ENCODE measurements at regions not wholly inside any gene's neighbourhood (a gene's known extent, or its start where the extent isn't known, plus 50 kb on each side); places are given as distances from the start of the nearest gene placed in this dataset.

DNA sequence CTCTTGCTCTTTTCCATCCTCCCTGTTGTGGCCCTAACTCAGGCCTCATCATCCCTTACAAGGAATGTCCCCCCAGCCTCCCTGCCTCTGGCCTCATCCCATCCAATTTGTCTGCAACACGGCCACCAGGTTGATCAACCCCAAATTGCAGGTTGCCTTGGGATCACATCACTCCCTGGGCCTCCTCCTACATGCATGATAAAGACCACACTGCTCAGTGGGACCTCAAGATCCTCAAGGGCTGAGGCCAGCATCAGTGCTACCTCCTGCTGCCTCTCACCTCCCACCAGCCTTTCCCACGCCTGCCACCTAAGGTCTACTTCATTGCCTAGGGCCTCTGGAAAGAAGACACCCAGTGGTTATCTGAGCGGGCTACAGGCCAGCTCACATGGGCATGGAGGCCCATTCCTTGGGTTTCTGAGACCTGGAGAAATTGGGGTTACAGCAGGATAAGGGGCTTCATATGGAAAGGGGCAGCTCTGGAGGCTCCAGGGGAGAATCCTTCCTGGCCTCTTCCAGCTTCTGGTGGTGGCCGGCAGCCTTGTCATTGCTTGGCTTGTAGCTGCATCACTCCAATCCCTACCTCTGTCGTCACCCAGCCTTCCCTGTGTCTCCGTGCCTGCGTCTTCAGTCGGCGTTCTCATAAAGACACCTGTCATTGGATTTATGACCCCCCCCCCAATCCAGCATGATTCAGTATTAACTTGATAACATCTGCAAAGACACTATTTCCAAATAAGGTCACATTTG, 60.5 kb downstream of the KLHDC7A start:
- no peak overlapping the region for H3K4me3 Mint-ChIP-seq
- peaks cover 0 to 8% (median 5%) of the 10 kb centered on the region in 3 donors for H3K9me3 Mint-ChIP-seq
- ATAC-seq (replicated peaks in 1 of 4) (no peak), DNase-seq (peak in 1 of 35 experiments; percentile 8)
- ChIA-PET POLR2A (no interaction called here), CTCF (no interaction called here)
- WGBS (ENCODE audit: insufficient coverage): 70% methylated on average over 7 of the region's 9 CpGs
- Histone ChIP-seq H3K4me1 (ENCODE audit: control insufficient read depth in 1 of 2, extremely low read depth in 1 of 2, insufficient read depth in 2 of 2, low read length in 2 of 2) (no peaks in the 10 kb centered on the region), H3K4me3 (ENCODE audit: control insufficient read depth in 1 of 2, extremely low read depth in 1 of 2, low read length in 1 of 2) (no peak overlapping the region), H3K36me3 (ENCODE audit: control insufficient read depth in 2 of 2, extremely low read depth in 1 of 2, insufficient read depth in 1 of 2, low read length in 1 of 2) (no peaks in the 10 kb centered on the region), H3K9me3 (no peaks in the 10 kb centered on the region), H3K27ac (ENCODE audit: low read length) (no peak overlapping the region), H3K27me3 (replicated peaks in 1 of 2; ENCODE audit: control insufficient read depth in 2 of 2, extremely low read depth in 1 of 2, insufficient read depth in 2 of 2, low read length in 1 of 2) (peaks cover 0 to 57% of the 10 kb centered on the region in 2 experiments)
- no peaks in the 10 kb centered on the region for H3K36me3 Mint-ChIP-seq
- H3K27me3 Mint-ChIP-seq: peaks cover 50 to 73% of the 10 kb centered on the region in 2 donors
- H3K4me1 Mint-ChIP-seq: no peaks in the 10 kb centered on the region
- no peak overlapping the region for H3K27ac Mint-ChIP-seq

GRCh38 chr1:18542351-18542750, 61.6 kb downstream of the KLHDC7A start:
- no peak for ATAC-seq (replicated peaks in 1 of 4)
- peaks cover 54 to 73% of the 10 kb centered on the region in 2 donors for H3K27me3 Mint-ChIP-seq

DNA sequence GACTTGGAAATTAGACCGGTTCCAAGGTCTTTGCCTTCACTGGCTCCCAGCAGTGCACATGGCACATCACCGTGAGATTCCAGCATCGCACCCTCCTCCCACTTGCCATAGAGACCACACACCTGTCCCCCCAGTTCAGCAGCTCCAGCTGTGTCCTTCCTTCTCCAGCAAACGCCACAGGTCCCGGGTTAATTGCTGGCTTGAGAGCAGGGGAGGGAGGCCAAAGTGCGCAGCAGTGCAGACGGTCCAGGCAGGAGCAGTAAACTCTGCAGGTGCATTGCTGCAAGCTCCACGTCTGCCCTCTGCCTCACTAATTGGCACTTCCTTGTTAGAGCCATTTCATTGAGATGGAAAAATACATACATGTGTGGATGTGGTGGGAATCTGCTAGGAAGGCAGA, 65.3 kb downstream of the KLHDC7A start:
- ATAC-seq (replicated peaks in 1 of 4) (no peak), DNase-seq (no peak)
- Mint-ChIP-seq H3K27me3 (peaks cover 47 to 66% of the 10 kb centered on the region in 2 donors), H3K4me1 (no peaks in the 10 kb centered on the region), H3K9me3 (peaks cover 0 to 8% (median 5%) of the 10 kb centered on the region in 3 donors), H3K27ac (no peak overlapping the region), H3K4me3 (no peak overlapping the region), H3K36me3 (no peaks in the 10 kb centered on the region)
- peaks cover 0 to 57% of the 10 kb centered on the region in 2 experiments for H3K27me3 ChIP-seq (replicated peaks in 1 of 2; ENCODE audit: control insufficient read depth in 2 of 2, extremely low read depth in 1 of 2, insufficient read depth in 2 of 2, low read length in 1 of 2)
- WGBS (ENCODE audit: insufficient coverage): 39% methylated on average over 6 of the region's 8 CpGs
- H3K4me1 ChIP-seq (ENCODE audit: control insufficient read depth in 1 of 2, extremely low read depth in 1 of 2, insufficient read depth in 2 of 2, low read length in 2 of 2): no peaks in the 10 kb centered on the region
- H3K4me3 ChIP-seq (ENCODE audit: control insufficient read depth in 1 of 2, extremely low read depth in 1 of 2, low read length in 1 of 2): no peak overlapping the region
- H3K36me3 ChIP-seq (ENCODE audit: control insufficient read depth in 2 of 2, extremely low read depth in 1 of 2, insufficient read depth in 1 of 2, low read length in 1 of 2): no peaks in the 10 kb centered on the region
- POLR2A ChIA-PET: no interaction called here
- H3K27ac ChIP-seq (ENCODE audit: low read length): no peak overlapping the region
- CTCF ChIA-PET: no interaction called here
- H3K9me3 ChIP-seq: no peaks in the 10 kb centered on the region

More at GRCh38 chr1:18542351-18542750, 61.6 kb downstream of the KLHDC7A start:
- Histone ChIP-seq H3K4me1 (ENCODE audit: control insufficient read depth in 1 of 2, extremely low read depth in 1 of 2, insufficient read depth in 2 of 2, low read length in 2 of 2) (no peaks in the 10 kb centered on the region), H3K27me3 (replicated peaks in 1 of 2; ENCODE audit: control insufficient read depth in 2 of 2, extremely low read depth in 1 of 2, insufficient read depth in 2 of 2, low read length in 1 of 2) (peaks cover 0 to 50% of the 10 kb centered on the region in 2 experiments), H3K27ac (ENCODE audit: low read length) (no peak overlapping the region), H3K9me3 (no peaks in the 10 kb centered on the region), H3K36me3 (ENCODE audit: control insufficient read depth in 2 of 2, extremely low read depth in 1 of 2, insufficient read depth in 1 of 2, low read length in 1 of 2) (no peaks in the 10 kb centered on the region), H3K4me3 (ENCODE audit: control insufficient read depth in 1 of 2, extremely low read depth in 1 of 2, low read length in 1 of 2) (no peak overlapping the region)
- ChIA-PET POLR2A (no interaction called here), CTCF (no interaction called here)
- no peak for DNase-seq
- no peak overlapping the region for H3K4me3 Mint-ChIP-seq
- H3K27ac Mint-ChIP-seq: no peak overlapping the region
- peaks cover 0 to 8% (median 5%) of the 10 kb centered on the region in 3 donors for H3K9me3 Mint-ChIP-seq
- H3K36me3 Mint-ChIP-seq: no peaks in the 10 kb centered on the region
- no peaks in the 10 kb centered on the region for H3K4me1 Mint-ChIP-seq
- 6% methylated on average over 2 of the region's 8 CpGs for WGBS (ENCODE audit: insufficient coverage)

DNA sequence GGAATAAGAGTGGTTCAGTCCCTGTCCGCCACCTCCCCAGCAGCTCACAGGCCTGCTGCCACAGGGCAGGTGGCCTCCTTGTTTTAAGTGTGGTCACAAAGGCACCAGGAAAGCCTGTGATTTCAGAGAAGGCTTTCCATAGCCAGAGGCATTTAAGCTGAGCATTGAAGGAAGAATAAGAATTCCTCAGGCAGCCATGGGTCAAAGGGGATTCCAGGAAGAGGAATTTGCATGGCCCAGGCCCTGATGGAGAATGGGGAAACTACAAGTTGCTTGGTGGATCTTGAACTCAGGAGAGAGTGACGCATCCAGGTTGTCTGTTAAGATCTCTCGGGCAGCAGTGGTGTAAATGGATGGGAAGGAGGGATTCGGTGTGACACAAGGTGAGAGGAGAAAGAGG, 66.7 kb downstream of the KLHDC7A start:
- WGBS (ENCODE audit: insufficient coverage): 48% methylated on average over 3 of the region's 4 CpGs
- no peaks in the 10 kb centered on the region for H3K4me1 Mint-ChIP-seq

GRCh38 chr1:18548643-18549042, 67.9 kb downstream of the KLHDC7A start:
- Histone ChIP-seq H3K9me3 (no peaks in the 10 kb centered on the region), H3K27ac (ENCODE audit: low read length) (no peak overlapping the region), H3K4me3 (ENCODE audit: control insufficient read depth in 1 of 2, extremely low read depth in 1 of 2, low read length in 1 of 2) (no peak overlapping the region), H3K27me3 (replicated peaks in 1 of 2; ENCODE audit: control insufficient read depth in 2 of 2, extremely low read depth in 1 of 2, insufficient read depth in 2 of 2, low read length in 1 of 2) (peaks cover 0 to 49% of the 10 kb centered on the region in 2 experiments), H3K36me3 (ENCODE audit: control insufficient read depth in 2 of 2, extremely low read depth in 1 of 2, insufficient read depth in 1 of 2, low read length in 1 of 2) (no peaks in the 10 kb centered on the region), H3K4me1 (ENCODE audit: control insufficient read depth in 1 of 2, extremely low read depth in 1 of 2, insufficient read depth in 2 of 2, low read length in 2 of 2) (no peaks in the 10 kb centered on the region)
- no peak for ATAC-seq (replicated peaks in 1 of 4)
- Mint-ChIP-seq H3K4me1 (no peaks in the 10 kb centered on the region), H3K36me3 (no peaks in the 10 kb centered on the region), H3K27ac (no peak overlapping the region), H3K27me3 (peaks cover 40 to 57% of the 10 kb centered on the region in 2 donors), H3K4me3 (no peak overlapping the region), H3K9me3 (peaks cover 0 to under 1% (median 0%) of the 10 kb centered on the region in 3 donors)
- ChIA-PET CTCF (no interaction called here), POLR2A (no interaction called here)
- no peak for DNase-seq
- WGBS (ENCODE audit: insufficient coverage): 68% methylated on average over 4 of the region's 6 CpGs

More for the DNA sequence above, 66.7 kb downstream of the KLHDC7A start:
- POLR2A ChIA-PET: no interaction called here
- Mint-ChIP-seq H3K27ac (no peak overlapping the region), H3K9me3 (peaks cover 0 to 8% (median 5%) of the 10 kb centered on the region in 3 donors), H3K27me3 (peaks cover 40 to 59% of the 10 kb centered on the region in 2 donors), H3K4me3 (no peak overlapping the region), H3K36me3 (no peaks in the 10 kb centered on the region)
- ATAC-seq (replicated peaks in 1 of 4): no peak
- CTCF ChIA-PET: no interaction called here
- no peaks in the 10 kb centered on the region for H3K4me1 ChIP-seq (ENCODE audit: control insufficient read depth in 1 of 2, extremely low read depth in 1 of 2, insufficient read depth in 2 of 2, low read length in 2 of 2)
- DNase-seq: no peak
- no peaks in the 10 kb centered on the region for H3K36me3 ChIP-seq (ENCODE audit: control insufficient read depth in 2 of 2, extremely low read depth in 1 of 2, insufficient read depth in 1 of 2, low read length in 1 of 2)
- no peak overlapping the region for H3K27ac ChIP-seq (ENCODE audit: low read length)
- no peaks in the 10 kb centered on the region for H3K9me3 ChIP-seq
- H3K27me3 ChIP-seq (replicated peaks in 1 of 2; ENCODE audit: control insufficient read depth in 2 of 2, extremely low read depth in 1 of 2, insufficient read depth in 2 of 2, low read length in 1 of 2): peaks cover 0 to 46% of the 10 kb centered on the region in 2 experiments
- H3K4me3 ChIP-seq (ENCODE audit: control insufficient read depth in 1 of 2, extremely low read depth in 1 of 2, low read length in 1 of 2): no peak overlapping the region

- POLR2A ChIA-PET: no interaction called here
- Histone ChIP-seq H3K4me3 (ENCODE audit: control insufficient read depth in 1 of 2, extremely low read depth in 1 of 2, low read length in 1 of 2) (no peak overlapping the region), H3K27ac (ENCODE audit: low read length) (no peak overlapping the region), H3K9me3 (no peaks in the 10 kb centered on the region), H3K36me3 (ENCODE audit: control insufficient read depth in 2 of 2, extremely low read depth in 1 of 2, insufficient read depth in 1 of 2, low read length in 1 of 2) (no peaks in the 10 kb centered on the region), H3K4me1 (ENCODE audit: control insufficient read depth in 1 of 2, extremely low read depth in 1 of 2, insufficient read depth in 2 of 2, low read length in 2 of 2) (no peaks in the 10 kb centered on the region), H3K27me3 (replicated peaks in 1 of 2; ENCODE audit: control insufficient read depth in 2 of 2, extremely low read depth in 1 of 2, insufficient read depth in 2 of 2, low read length in 1 of 2) (peaks cover 0 to 49% of the 10 kb centered on the region in 2 experiments)
- H3K9me3 Mint-ChIP-seq: no peaks in the 10 kb centered on the region
- DNase-seq (no peak), ATAC-seq (replicated peaks in 1 of 4) (no peak)
- H3K27ac Mint-ChIP-seq: no peak overlapping the region
- H3K4me3 Mint-ChIP-seq: no peak overlapping the region
- H3K4me1 Mint-ChIP-seq: no peaks in the 10 kb centered on the region
- H3K27me3 Mint-ChIP-seq: peaks cover 43 to 60% of the 10 kb centered on the region in 2 donors
- WGBS (ENCODE audit: insufficient coverage): 80% methylated on average over 5 of the region's 10 CpGs
- no peaks in the 10 kb centered on the region for H3K36me3 Mint-ChIP-seq
- CTCF ChIA-PET: no interaction called here
Observed at GRCh38 chr1:18549106-18549505, 68.4 kb downstream of the KLHDC7A start.
